ENCODE measurements at regions not wholly inside any gene's neighbourhood (a gene's known extent, or its start where the extent isn't known, plus 50 kb on each side); places are given as distances from the start of the nearest gene placed in this dataset.

DNA sequence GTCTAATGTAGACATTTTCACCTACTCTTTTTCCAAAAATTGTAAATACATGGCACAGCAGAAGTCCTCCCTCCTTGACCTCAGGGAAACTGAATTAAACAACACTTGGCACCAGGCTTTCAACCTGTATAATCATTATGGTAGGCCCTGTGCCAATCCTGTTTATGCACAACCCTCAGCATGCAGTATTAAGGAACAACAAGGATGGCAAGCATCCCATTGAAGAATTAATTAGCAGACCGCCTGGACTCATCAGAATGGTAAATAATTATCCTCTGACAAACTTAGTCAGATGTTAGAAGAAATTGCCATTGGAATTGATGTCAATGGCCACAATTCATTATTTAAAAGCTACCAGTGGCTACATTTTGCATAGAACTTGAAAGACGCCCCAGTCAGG is 66.3 kb upstream of the GALNT5 start:
- TF ChIP-seq POLR2A (IDR thresholded peaks at IDR 0.05): no peak
- TF ChIP-seq, protein P1, sequence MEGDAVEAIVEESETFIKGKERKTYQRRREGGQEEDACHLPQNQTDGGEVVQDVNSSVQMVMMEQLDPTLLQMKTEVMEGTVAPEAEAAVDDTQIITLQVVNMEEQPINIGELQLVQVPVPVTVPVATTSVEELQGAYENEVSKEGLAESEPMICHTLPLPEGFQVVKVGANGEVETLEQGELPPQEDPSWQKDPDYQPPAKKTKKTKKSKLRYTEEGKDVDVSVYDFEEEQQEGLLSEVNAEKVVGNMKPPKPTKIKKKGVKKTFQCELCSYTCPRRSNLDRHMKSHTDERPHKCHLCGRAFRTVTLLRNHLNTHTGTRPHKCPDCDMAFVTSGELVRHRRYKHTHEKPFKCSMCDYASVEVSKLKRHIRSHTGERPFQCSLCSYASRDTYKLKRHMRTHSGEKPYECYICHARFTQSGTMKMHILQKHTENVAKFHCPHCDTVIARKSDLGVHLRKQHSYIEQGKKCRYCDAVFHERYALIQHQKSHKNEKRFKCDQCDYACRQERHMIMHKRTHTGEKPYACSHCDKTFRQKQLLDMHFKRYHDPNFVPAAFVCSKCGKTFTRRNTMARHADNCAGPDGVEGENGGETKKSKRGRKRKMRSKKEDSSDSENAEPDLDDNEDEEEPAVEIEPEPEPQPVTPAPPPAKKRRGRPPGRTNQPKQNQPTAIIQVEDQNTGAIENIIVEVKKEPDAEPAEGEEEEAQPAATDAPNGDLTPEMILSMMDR (IDR thresholded peaks at IDR 0.05): no peak

Measured in heart left ventricle (tissue), 13 donors.